GM23248 (cell line): ENCODE measurements at regions not wholly inside any gene's neighbourhood (a gene's known extent, or its start where the extent isn't known, plus 50 kb on each side); places are given as distances from the start of the nearest gene placed in this dataset.

ENCODE experiments used
- EZH2 ChIP-seq: fragments of 200-600 bp; sonication (generic); IDR thresholded peaks from 2 replicates; pipeline ENCODE4 v1.6.1; 2018; ENCODE audit warnings: antibody characterized with exemption, mild to moderate bottlenecking; ENCODE audit not compliant: insufficient read depth, poor library complexity, severe bottlenecking
- EZH2phosphoT487 ChIP-seq: fragments of 200-600 bp; sonication (generic); IDR thresholded peaks from 2 replicates; pipeline ENCODE4 v1.6.1; 2018; ENCODE audit warnings: antibody characterized with exemption, moderate library complexity, mild to moderate bottlenecking, low read depth; ENCODE audit not compliant: insufficient read depth

DNA sequence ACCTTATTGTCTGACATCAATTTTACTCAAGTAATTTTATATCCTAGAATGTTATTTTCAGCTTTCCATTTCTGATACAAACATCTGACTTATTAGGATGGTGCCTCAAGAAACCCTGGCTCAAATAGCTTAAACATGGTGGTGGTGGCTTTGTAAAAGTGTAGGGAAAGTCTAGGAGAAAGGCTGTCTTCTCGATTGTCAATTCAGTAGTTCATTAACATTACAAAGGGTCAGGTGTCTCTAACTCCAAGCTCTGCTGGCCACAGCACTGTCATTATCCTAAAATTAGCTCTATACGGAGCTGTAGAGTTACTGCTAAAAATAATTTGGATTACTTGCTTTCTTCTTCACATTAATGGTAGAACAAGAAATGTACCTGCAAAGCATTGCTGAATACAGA lies 1360.1 kb upstream of the CDH6 start:
- TF ChIP-seq EZH2 = no peak
- no peak for TF ChIP-seq EZH2phosphoT487
